ENCODE measurements at regions not wholly inside any gene's neighbourhood (a gene's known extent, or its start where the extent isn't known, plus 50 kb on each side); places are given as distances from the start of the nearest gene placed in this dataset.

- no peak for TF ChIP-seq CTCF (conservative IDR thresholded peaks at IDR 0.05)
- no peak for TF ChIP-seq ZFX (IDR thresholded peaks at IDR 0.05)
Observed at GRCh38 chr16:74123195-74123594, 173.4 kb upstream of the PSMD7 start.

All from C4-2B (cell line).